Right lobe of liver (tissue), 6 donors: ENCODE measurements at regions not wholly inside any gene's neighbourhood (a gene's known extent, or its start where the extent isn't known, plus 50 kb on each side); places are given as distances from the start of the nearest gene placed in this dataset.
"Not testable (repeated sequence)": the region's sequence is repeated elsewhere in the genome, so short reads cannot be mapped to it uniquely, and the experiment has no call there.

Experiments used
- ATAC-seq, 4 donors: fragments of 200-7000 bp; cut with Tn5 transposase; one replicate each; pipeline ENCODE4 v1.9.1; 2020; ENCODE audit warnings: mild to moderate bottlenecking in 4 of 4, moderate library complexity in 4 of 4
- DNase-seq, 3 donors: peaks; one replicate each; pipeline ENCODE4 v3.0.0-alpha.2; 2020
- H3K27ac ChIP-seq, 3 donors: fragments of 200-600 bp; one replicate each; pipeline ENCODE4 v1.8.0; 2022
- H3K27me3 ChIP-seq, 2 donors: fragments of 200-600 bp; one replicate each; pipeline ENCODE4 v1.8.0; 2022
- H3K36me3 ChIP-seq, 4 donors: fragments of 200-600 bp; sonication (generic) in 1 of 4; one replicate each; pipeline versions ENCODE4 v1.5.1 to v1.8.0; 2017 to 2022; ENCODE audit warnings: control low read depth in 1 of 4
- H3K4me1 ChIP-seq, 4 donors: fragments of 200-600 bp; sonication (generic) in 1 of 4; one replicate each; pipeline versions ENCODE4 v1.5.1 to v1.8.0; 2017 to 2022; ENCODE audit warnings: control low read depth in 1 of 4
- H3K4me3 ChIP-seq, 3 donors: fragments of 200-600 bp; one replicate each; pipeline ENCODE4 v1.8.0; 2022
- H3K9me3 ChIP-seq, 4 donors: fragments of 200-600 bp; sonication (generic) in 1 of 4; one replicate each; pipeline versions ENCODE4 v1.5.1 to v1.8.0; 2017 to 2022; ENCODE audit warnings: control low read depth in 1 of 4
- CTCF ChIP-seq, 4 donors: fragments of 200-600 bp in 3 of 4; fragments of 450-650 bp in 1 of 4; IDR thresholded peaks; one replicate each; pipeline versions ENCODE4 v1.5.1 to v1.8.0; 2016 to 2022; ENCODE audit warnings: antibody characterized with exemption in 4 of 4, mild to moderate bottlenecking in 2 of 4
- POLR2A ChIP-seq: fragments of 450-650 bp; IDR thresholded peaks from one replicate; pipeline ENCODE4 v1.6.1; 2017; ENCODE audit warnings: antibody characterized with exemption, mild to moderate bottlenecking
- WGBS: methylation state at CpG from one replicate; pipeline ENCODE4 v1.1.6; 2018; ENCODE audit warnings: low coverage, low lambda C conversion rate; ENCODE audit not compliant: insufficient coverage; ENCODE audit errors: missing lambda C conversion rate; 5-methylcytosine and 5-hydroxymethylcytosine counted together
- intact Hi-C, 2 donors: fragments of 100-400 bp; cut with DNase I; formaldehyde crosslinking; loops; one replicate each; pipeline versions ENCODE4 v1.11.2 to v1.14.1; 2022
- donor health status: DM: no; HTN: yes; CAD: no.
- donor health status: DM: no; HTN: no; CAD: no.
- donor health status: DM: no; HTN: no; CAD: no.
- donor health status: DM: no; HTN: yes; CAD: no.
- donor health status: DM: no; HTN: yes; CAD: no.

GRCh38 chr6:76835293-76835692 lies 628.0 kb downstream of the HTR1B start:
- H3K27ac ChIP-seq = no peak overlapping the region
- WGBS = 80% methylated on average over 1 of the region's 1 CpG
- H3K27me3 ChIP-seq = no peaks in the 10 kb centered on the region
- no peaks in the 10 kb centered on the region for H3K9me3 ChIP-seq
- no peak for DNase-seq
- no peak for TF ChIP-seq CTCF (IDR thresholded peaks at IDR 0.05)
- no peak for TF ChIP-seq POLR2A
- no peaks in the 10 kb centered on the region for H3K4me1 ChIP-seq
- H3K36me3 ChIP-seq = no peaks in the 10 kb centered on the region
- ATAC-seq = no peak
- intact Hi-C loops = no loop called here
- H3K4me3 ChIP-seq = no peak overlapping the region

DNA sequence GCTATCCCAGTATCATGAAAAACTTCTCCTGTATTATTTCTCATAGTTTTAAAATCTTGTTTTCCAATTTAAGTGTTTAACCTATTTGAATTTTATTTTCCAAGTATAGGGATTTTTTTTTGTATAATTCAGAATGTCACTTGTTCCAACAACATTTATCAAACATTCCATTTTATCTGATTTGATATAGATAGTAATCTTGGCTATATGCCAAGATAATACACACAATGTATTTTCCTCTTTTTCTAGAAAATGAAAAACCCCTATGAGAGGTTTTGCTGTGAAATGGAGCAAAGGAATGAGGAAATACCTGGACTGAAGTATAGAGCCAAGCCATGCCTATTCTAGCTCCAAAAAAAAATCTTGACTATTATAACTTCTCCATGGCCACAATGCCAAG lies 628.9 kb downstream of the HTR1B start:
- Histone ChIP-seq H3K27ac (no peak overlapping the region), H3K4me1 (no peaks in the 10 kb centered on the region), H3K4me3 (no peak overlapping the region), H3K9me3 (no peaks in the 10 kb centered on the region), H3K36me3 (no peaks in the 10 kb centered on the region), H3K27me3 (no peaks in the 10 kb centered on the region)
- DNase-seq = no peak
- TF ChIP-seq CTCF (IDR thresholded peaks at IDR 0.05) = no peak
- TF ChIP-seq POLR2A = no peak
- intact Hi-C loops = no loop called here
- ATAC-seq = no peak

- no peak for ATAC-seq
- WGBS = 58% methylated on average over 3 of the region's 3 CpGs
- H3K4me3 ChIP-seq = no peak overlapping the region
- TF ChIP-seq POLR2A (no peak), CTCF (IDR thresholded peaks at IDR 0.05) (no peak)
- no peak for DNase-seq
- H3K4me1 ChIP-seq = no peaks in the 10 kb centered on the region
- H3K27ac ChIP-seq = no peak overlapping the region
- H3K27me3 ChIP-seq = no peaks in the 10 kb centered on the region
- intact Hi-C loops = no loop called here
- no peaks in the 10 kb centered on the region for H3K36me3 ChIP-seq
- H3K9me3 ChIP-seq = peaks cover 0 to 3% (median 0%) of the 10 kb centered on the region in 4 donors
Measured at GRCh38 chr6:76831299-76831698, 632.0 kb downstream of the HTR1B start.

- WGBS = 76% methylated on average over 6 of the region's 6 CpGs
- intact Hi-C loops = not testable (repeated sequence)
Measured at GRCh38 chr6:76823578-76823977, 639.7 kb downstream of the HTR1B start.

DNA sequence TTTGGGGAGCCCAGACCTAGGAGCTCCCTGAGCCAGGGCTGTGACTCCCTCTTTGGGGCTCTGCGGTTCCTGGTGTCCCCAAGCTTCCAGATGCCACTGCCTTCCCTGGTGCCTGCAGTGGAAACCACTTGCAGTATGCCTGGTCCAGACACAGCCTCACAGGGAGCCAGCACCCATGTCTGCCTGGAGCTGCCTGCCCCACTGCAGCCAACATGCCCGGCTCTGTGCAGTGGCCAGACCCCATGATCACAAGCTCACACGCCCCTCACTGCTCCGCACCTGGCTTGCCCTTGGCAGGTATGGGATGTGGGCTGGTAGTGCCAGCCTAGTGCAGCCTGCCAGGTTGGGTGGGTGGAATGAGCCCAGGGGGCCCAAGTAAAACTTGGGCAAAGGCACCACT lies 644.8 kb downstream of the HTR1B start:
- H3K27me3 ChIP-seq = no peaks in the 10 kb centered on the region
- 100% methylated on average over 1 of the region's 4 CpGs for WGBS
- no peak overlapping the region for H3K4me3 ChIP-seq
- no peak for TF ChIP-seq POLR2A
- no peak for TF ChIP-seq CTCF (IDR thresholded peaks at IDR 0.05)
- no peaks in the 10 kb centered on the region for H3K36me3 ChIP-seq
- H3K4me1 ChIP-seq = no peaks in the 10 kb centered on the region
- no peak overlapping the region for H3K27ac ChIP-seq
- DNase-seq (no peak), ATAC-seq (peak in 1 of 4 donors; percentile 44)
- intact Hi-C loops = no loop called here
- no peaks in the 10 kb centered on the region for H3K9me3 ChIP-seq

More at GRCh38 chr6:76823578-76823977, 639.7 kb downstream of the HTR1B start:
- H3K9me3 ChIP-seq, H3K36me3 ChIP-seq, DNase-seq, H3K4me3 ChIP-seq, ATAC-seq, H3K27ac ChIP-seq, H3K4me1 ChIP-seq, H3K27me3 ChIP-seq: not testable (repeated sequence)
